ENCODE measurements at regions not wholly inside any gene's neighbourhood (a gene's known extent, or its start where the extent isn't known, plus 50 kb on each side); places are given as distances from the start of the nearest gene placed in this dataset.

GRCh38 chr2:104286841-104287240 lies 567.1 kb upstream of the POU3F3 start:
- WGBS, 2 experiments (ENCODE audit: extremely low coverage in 1 of 2, insufficient coverage in 1 of 2, insufficient read length in 1 of 2, insufficient replicate concordance in 2 of 2, low coverage in 1 of 2, low lambda C conversion rate in 2 of 2, missing lambda C conversion rate in 1 of 2), result 23% methylated on average over 3 of the region's 3 CpGs; no CpG with 5 or more reads in 1 of the 2 experiments
- no peaks in the 10 kb centered on the region for H3K79me1 ChIP-seq (ENCODE audit: low read depth, low read length)
- H3K27ac ChIP-seq (ENCODE audit: low read depth, low read length), result no peak overlapping the region
- H2AFZ ChIP-seq (ENCODE audit: low read length), result no peak overlapping the region
- FAIRE-seq, result peak; percentile 36
- H3K9ac ChIP-seq (replicated peaks in 1 of 4; ENCODE audit: extremely low read depth in 1 of 4, low read depth in 3 of 4, low read length in 3 of 4), result no peak overlapping the region
- CTCF ChIA-PET (ENCODE audit: partially characterized antibody), result interaction anchor here (0.8 to 1.1 kb wide), 3 partner anchors 39 to 161 kb away, joined by 3 read pairs; no protein-coding TSS in a partner anchor
- H3K4me2 ChIP-seq (ENCODE audit: insufficient read depth in 1 of 2, low read depth in 2 of 2, low read length in 2 of 2), result peak overlapping the region; percentile 41 to 63
- H4K20me1 ChIP-seq (replicated peaks in 1 of 2; ENCODE audit: control insufficient read depth in 1 of 2, insufficient read depth in 2 of 2, low read length in 2 of 2), result no peaks in the 10 kb centered on the region
- no peaks in the 10 kb centered on the region for H3K79me2 ChIP-seq (ENCODE audit: control insufficient read depth in 1 of 2, insufficient read depth in 2 of 2, low read length in 2 of 2)
- no peak overlapping the region for H3K23ac ChIP-seq (ENCODE audit: insufficient read length)
- no peak overlapping the region for H2BK5ac ChIP-seq (ENCODE audit: low read depth, low read length)
- H3K36me3 ChIP-seq (ENCODE audit: control insufficient read depth in 2 of 4, insufficient read depth in 4 of 4, low read length in 3 of 4), result no peaks in the 10 kb centered on the region
- no peak overlapping the region for H3K56ac ChIP-seq (replicated peaks; ENCODE audit: insufficient read length, low read depth, low read length)
- H3K18ac ChIP-seq (ENCODE audit: extremely low read depth, low read length), result 0 out of 2 replicates have a peak overlapping the region, but pooled peaks have one; percentile 9
- H2BK20ac ChIP-seq (ENCODE audit: low read length), result no peak overlapping the region
- no peak overlapping the region for H4K5ac ChIP-seq (ENCODE audit: insufficient read length, low read depth, low read length)
- no peak for TF ChIP-seq CBX5 (IDR thresholded peaks at IDR 0.05; ENCODE audit: low read depth, low read length)
- peak; percentile 77 for TF ChIP-seq CTBP2 (IDR thresholded peaks at IDR 0.05; ENCODE audit: borderline replicate concordance, insufficient read depth, insufficient read length, low read length)
- peak in 1 of 2 experiments; percentile 10; a peak in 1 of 4 replicates for TF ChIP-seq RAD21 (IDR thresholded peaks at IDR 0.05 in 1 of 2, conservative IDR thresholded peaks at IDR 0.05 in 1 of 2; ENCODE audit: low read depth in 2 of 2, low read length in 2 of 2)
- POLR2A ChIA-PET (ENCODE audit: partially characterized antibody), result no interaction called here
- no peak overlapping the region for H3K14ac ChIP-seq (ENCODE audit: insufficient read length)
- H3K4me3 ChIP-seq (ENCODE audit: extremely low read depth in 1 of 4, insufficient read depth in 2 of 4, low read depth in 3 of 4, low read length in 4 of 4), result no peak overlapping the region
- H3K4me1 ChIP-seq (replicated peaks in 1 of 4; ENCODE audit: control insufficient read depth in 3 of 4, insufficient read depth in 4 of 4, low read length in 3 of 4), result peaks cover 2 to 6% (median 3%) of the 10 kb centered on the region in 4 experiments; a peak in 3 of 7 replicates
- H3K23me2 ChIP-seq (ENCODE audit: low read depth, low read length), result no peaks in the 10 kb centered on the region
- H3K4ac ChIP-seq (replicated peaks; ENCODE audit: insufficient read length, low read depth, low read length), result no peak overlapping the region
- H3K27me3 ChIP-seq (replicated peaks in 1 of 4; ENCODE audit: control insufficient read depth in 3 of 4, extremely low read depth in 1 of 4, insufficient read depth in 3 of 4, low read length in 3 of 4), result no peaks in the 10 kb centered on the region
- no peak overlapping the region for H2BK12ac ChIP-seq (ENCODE audit: low read depth, low read length)
- no peaks in the 10 kb centered on the region for H3K9me3 ChIP-seq (ENCODE audit: insufficient read depth in 2 of 2, low read depth in 1 of 2, low read length in 1 of 2)
- H2AK5ac ChIP-seq (ENCODE audit: low read depth, low read length), result no peak overlapping the region
- DNase-seq (ENCODE audit: low read depth in 1 of 2, low spot score in 2 of 2), result peak; percentile 10 to 52
- no peak overlapping the region for H4K91ac ChIP-seq (replicated peaks; ENCODE audit: insufficient read length, low read length)
- H2BK120ac ChIP-seq (replicated peaks; ENCODE audit: low read depth, low read length), result no peak overlapping the region
- H2BK15ac ChIP-seq (ENCODE audit: low read length), result no peak overlapping the region
- no peak overlapping the region for H4K8ac ChIP-seq (ENCODE audit: extremely low read depth, insufficient read depth, low read length)

All from H1 (cell line).